SH-SY5Y (cell line): ENCODE measurements at regions not wholly inside any gene's neighbourhood (a gene's known extent, or its start where the extent isn't known, plus 50 kb on each side); places are given as distances from the start of the nearest gene placed in this dataset.

Experiments used
- GATA2 ChIP-seq: IDR thresholded peaks from 2 replicates; pipeline ENCODE4 v1.6.1; 2011; ENCODE audit warnings: mild to moderate bottlenecking, low read depth, low read length
- GATA3 ChIP-seq: IDR thresholded peaks from 2 replicates; pipeline ENCODE4 v1.6.1; 2011; ENCODE audit warnings: low read depth, mild to moderate bottlenecking, low read length, moderate library complexity

- TF ChIP-seq GATA2 = no peak
- no peak for TF ChIP-seq GATA3
Measured at GRCh38 chr3:124628863-124629262, 101.4 kb upstream of the UMPS start.
